Loucy (cell line): ENCODE measurements at regions not wholly inside any gene's neighbourhood (a gene's known extent, or its start where the extent isn't known, plus 50 kb on each side); places are given as distances from the start of the nearest gene placed in this dataset.

Experiments used
- EZH2phosphoT487 ChIP-seq: fragments of 200-600 bp; IDR thresholded peaks from 2 replicates; pipeline ENCODE4 v1.6.1; 2018; ENCODE audit warnings: antibody characterized with exemption, mild to moderate bottlenecking, moderate library complexity, borderline replicate concordance
- TF ChIP-seq, protein P1 (sequence below): fragments of 200-600 bp; sonication (generic); conservative IDR thresholded peaks from 2 replicates; pipeline ENCODE4 v1.5.1; 2014; ENCODE audit warnings: mild to moderate bottlenecking, antibody characterized with exemption, low read length

DNA sequence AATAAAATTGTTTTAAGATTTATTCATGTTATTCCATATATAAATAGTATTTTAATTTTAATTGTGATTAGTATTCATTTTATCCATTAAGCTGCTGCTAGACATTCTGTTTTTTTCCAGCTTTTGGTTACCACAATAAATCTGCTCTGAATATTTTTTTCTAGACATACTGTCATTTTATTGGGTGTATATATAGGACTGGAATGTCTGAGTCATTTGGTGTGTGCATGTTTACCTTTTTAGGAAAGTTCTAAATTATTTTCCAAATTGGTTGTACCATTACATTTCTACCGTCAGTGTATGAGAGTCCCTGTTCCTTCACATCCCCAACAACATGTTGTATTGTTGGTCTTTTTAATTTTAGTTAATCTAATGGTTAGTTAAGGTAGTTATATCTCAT is 1138.1 kb downstream of the REEP3 start:
- TF ChIP-seq, protein P1, sequence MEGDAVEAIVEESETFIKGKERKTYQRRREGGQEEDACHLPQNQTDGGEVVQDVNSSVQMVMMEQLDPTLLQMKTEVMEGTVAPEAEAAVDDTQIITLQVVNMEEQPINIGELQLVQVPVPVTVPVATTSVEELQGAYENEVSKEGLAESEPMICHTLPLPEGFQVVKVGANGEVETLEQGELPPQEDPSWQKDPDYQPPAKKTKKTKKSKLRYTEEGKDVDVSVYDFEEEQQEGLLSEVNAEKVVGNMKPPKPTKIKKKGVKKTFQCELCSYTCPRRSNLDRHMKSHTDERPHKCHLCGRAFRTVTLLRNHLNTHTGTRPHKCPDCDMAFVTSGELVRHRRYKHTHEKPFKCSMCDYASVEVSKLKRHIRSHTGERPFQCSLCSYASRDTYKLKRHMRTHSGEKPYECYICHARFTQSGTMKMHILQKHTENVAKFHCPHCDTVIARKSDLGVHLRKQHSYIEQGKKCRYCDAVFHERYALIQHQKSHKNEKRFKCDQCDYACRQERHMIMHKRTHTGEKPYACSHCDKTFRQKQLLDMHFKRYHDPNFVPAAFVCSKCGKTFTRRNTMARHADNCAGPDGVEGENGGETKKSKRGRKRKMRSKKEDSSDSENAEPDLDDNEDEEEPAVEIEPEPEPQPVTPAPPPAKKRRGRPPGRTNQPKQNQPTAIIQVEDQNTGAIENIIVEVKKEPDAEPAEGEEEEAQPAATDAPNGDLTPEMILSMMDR, result no peak
- TF ChIP-seq EZH2phosphoT487, result no peak
